GM12872 (cell line): ENCODE measurements at regions not wholly inside any gene's neighbourhood (a gene's known extent, or its start where the extent isn't known, plus 50 kb on each side); places are given as distances from the start of the nearest gene placed in this dataset.

Experiments
- CTCF ChIP-seq: IDR thresholded peaks from 3 replicates; pipeline ENCODE4 v1.5.1; 2011; ENCODE audit warnings: low read depth, mild to moderate bottlenecking, low read length, moderate library complexity; ENCODE audit not compliant: insufficient read depth

- no peak for TF ChIP-seq CTCF
These were observed 496.8 kb upstream of the SOX5 start for GRCh38 chr12:24446287-24446686.

GRCh38 chr12:24444634-24445033, 495.2 kb upstream of the SOX5 start:
- no peak for TF ChIP-seq CTCF

GRCh38 chr12:24441458-24441857, 492.0 kb upstream of the SOX5 start:
- TF ChIP-seq CTCF, result no peak

GRCh38 chr12:24436667-24437066, 487.2 kb upstream of the SOX5 start:
- no peak for TF ChIP-seq CTCF

GRCh38 chr12:24431872-24432271, 482.4 kb upstream of the SOX5 start:
- no peak for TF ChIP-seq CTCF

GRCh38 chr12:24427776-24428175, 478.3 kb upstream of the SOX5 start:
- no peak for TF ChIP-seq CTCF

GRCh38 chr12:24425601-24425970, 476.1 kb upstream of the SOX5 start:
- no peak for TF ChIP-seq CTCF

- no peak for TF ChIP-seq CTCF
These were observed 475.6 kb upstream of the SOX5 start for GRCh38 chr12:24424889-24425600.
